ENCODE measurements at regions not wholly inside any gene's neighbourhood (a gene's known extent, or its start where the extent isn't known, plus 50 kb on each side); places are given as distances from the start of the nearest gene placed in this dataset.

- H3K4me1 ChIP-seq (ENCODE audit: insufficient read depth, low read length) = no peaks in the 10 kb centered on the region
- H3K27ac ChIP-seq (ENCODE audit: insufficient read length, low read depth, low read length) = no peak overlapping the region
- WGBS (ENCODE audit: extremely low coverage, insufficient read length, low lambda C conversion rate) = no CpG with 5 or more reads among the region's 17 CpGs
Measured at GRCh38 chr12:124379379-124379937, 84.6 kb downstream of the RFLNA start.

More at GRCh38 chr12:124379379-124379937, 84.6 kb downstream of the RFLNA start:
- Mint-ChIP-seq H3K36me3 (ENCODE audit: insufficient read depth in 1 of 3, low read depth in 3 of 3) (peaks cover 17 to 52% (median 36%) of the 10 kb centered on the region in 3 experiments; a peak in 6 of 7 replicates), H3K27me3 (ENCODE audit: low read depth) (no peaks in the 10 kb centered on the region), H3K4me1 (no peaks in the 10 kb centered on the region), H3K4me3 (no peak overlapping the region), H3K9me3 (no peaks in the 10 kb centered on the region), H3K27ac (peak overlapping the region in 1 of 3 experiments; percentile 53; a peak in 1 of 7 replicates)
- Histone ChIP-seq H4K20me1 (ENCODE audit: control insufficient read depth, insufficient read depth, insufficient read length) (no peaks in the 10 kb centered on the region), H3K79me1 (ENCODE audit: insufficient read depth, low read depth, low read length, poor library complexity, severe bottlenecking) (no peaks in the 10 kb centered on the region), H2AFZ (ENCODE audit: low read length) (no peak overlapping the region), H2BK20ac (ENCODE audit: low read depth, low read length, poor library complexity, severe bottlenecking) (no peak overlapping the region), H2BK12ac (ENCODE audit: insufficient read length, low read depth, low read length) (no peak overlapping the region), H2BK120ac (ENCODE audit: low read depth, low read length, poor library complexity, severe bottlenecking) (no peak overlapping the region), H2BK5ac (ENCODE audit: insufficient read length, low read length) (no peak overlapping the region), H3K18ac (ENCODE audit: insufficient read length, low read depth, low read length) (no peak overlapping the region), H3K4ac (ENCODE audit: low read depth, low read length) (no peak overlapping the region), H3K9me3 (ENCODE audit: control insufficient read depth, low read depth, low read length) (no peaks in the 10 kb centered on the region), H4K91ac (ENCODE audit: insufficient read length, low read depth, low read length) (no peak overlapping the region), H3K79me2 (ENCODE audit: insufficient read depth, low read length) (no peaks in the 10 kb centered on the region), H3K23me2 (ENCODE audit: insufficient read length, low read depth, low read length, poor library complexity, severe bottlenecking) (no peaks in the 10 kb centered on the region), H3T11ph (ENCODE audit: low read length) (no peak overlapping the region), H4K8ac (replicated peaks; ENCODE audit: insufficient read length, low read depth, low read length) (no peak overlapping the region), H3K4me2 (ENCODE audit: insufficient read depth, insufficient read length, low read length) (no peak overlapping the region), H3K23ac (ENCODE audit: insufficient read length, low read depth, low read length) (no peak overlapping the region), H4K5ac (ENCODE audit: insufficient read length, low read depth, low read length) (no peak overlapping the region), H3K14ac (ENCODE audit: insufficient read depth, low read length) (no peak overlapping the region), H3K56ac (ENCODE audit: insufficient read length, low read depth, low read length) (no peak overlapping the region), H3K9ac (ENCODE audit: extremely low read depth, insufficient read length, low read length) (no peak overlapping the region), H2AK5ac (ENCODE audit: insufficient read length, low read length) (no peak overlapping the region), H2BK15ac (ENCODE audit: low read depth, low read length) (no peak overlapping the region), H3K27me3 (ENCODE audit: insufficient read depth, low read length) (no peaks in the 10 kb centered on the region)
- no peak for TF ChIP-seq CTCF (conservative IDR thresholded peaks at IDR 0.05)
- DNase-seq = no peak

All from H9 (cell line).